Ishikawa (cell line): ENCODE measurements at regions not wholly inside any gene's neighbourhood (a gene's known extent, or its start where the extent isn't known, plus 50 kb on each side); places are given as distances from the start of the nearest gene placed in this dataset.

Experiments used
- CEBPB ChIP-seq: IDR thresholded peaks from 2 replicates; pipeline ENCODE4 v1.6.1; 2012
- CREB1 ChIP-seq: IDR thresholded peaks from 2 replicates; pipeline ENCODE4 v1.6.1; 2012; ENCODE audit warnings: low read depth
- EGR1 ChIP-seq: IDR thresholded peaks from 2 replicates; pipeline ENCODE4 v1.6.1; 2012
- EP300 ChIP-seq: IDR thresholded peaks from 2 replicates; pipeline ENCODE4 v1.6.1; 2012; ENCODE audit warnings: borderline replicate concordance
- FOXM1 ChIP-seq: IDR thresholded peaks from 2 replicates; pipeline ENCODE4 v1.6.1; 2012; ENCODE audit warnings: low read depth, borderline replicate concordance
- MAX ChIP-seq: IDR thresholded peaks from 2 replicates; pipeline ENCODE4 v1.6.1; 2012
- NFIC ChIP-seq: IDR thresholded peaks from 2 replicates; pipeline ENCODE4 v1.6.1; 2012
- RAD21 ChIP-seq: IDR thresholded peaks from 2 replicates; pipeline ENCODE4 v1.6.1; 2012; ENCODE audit warnings: low read depth
- REST ChIP-seq: IDR thresholded peaks from 2 replicates; pipeline ENCODE4 v1.6.1; 2012; ENCODE audit warnings: low read depth, mild to moderate bottlenecking
- TAF1 ChIP-seq: IDR thresholded peaks from 2 replicates; pipeline ENCODE4 v1.6.1; 2012; ENCODE audit warnings: low read depth, mild to moderate bottlenecking
- TCF12 ChIP-seq: IDR thresholded peaks from 2 replicates; pipeline ENCODE4 v1.6.1; 2012; ENCODE audit warnings: low read depth
- TEAD4 ChIP-seq: IDR thresholded peaks from 2 replicates; pipeline ENCODE4 v1.6.1; 2012
- USF1 ChIP-seq: IDR thresholded peaks from 2 replicates; pipeline ENCODE4 v1.6.1; 2012
- YY1 ChIP-seq: IDR thresholded peaks from 2 replicates; pipeline ENCODE4 v1.6.1; 2012; ENCODE audit warnings: low read depth
- ZBTB7A ChIP-seq: IDR thresholded peaks from 2 replicates; pipeline ENCODE4 v1.6.1; 2012; ENCODE audit warnings: low read depth

- TF ChIP-seq TCF12, result no peak
- no peak for TF ChIP-seq EGR1
- no peak for TF ChIP-seq FOXM1
- TF ChIP-seq TEAD4, result peak; percentile 47
These were observed 211.0 kb downstream of the KCNE4 start for GRCh38 chr2:223262946-223263345.

GRCh38 chr2:223264541-223265193 lies 212.7 kb downstream of the KCNE4 start:
- TF ChIP-seq ZBTB7A (no peak), EP300 (no peak), TCF12 (no peak), YY1 (no peak), FOXM1 (no peak), EGR1 (no peak), RAD21 (no peak), MAX (no peak), REST (no peak), USF1 (no peak), TEAD4 (no peak)

- TF ChIP-seq EGR1 (no peak), RAD21 (no peak), MAX (no peak), NFIC (no peak), TCF12 (no peak), CREB1 (no peak), ZBTB7A (no peak), FOXM1 (no peak), USF1 (no peak), CEBPB (no peak)
These were observed 215.4 kb downstream of the KCNE4 start for GRCh38 chr2:223267160-223267951.

- TF ChIP-seq YY1 (no peak), NFIC (no peak), CREB1 (no peak), TAF1 (no peak), TEAD4 (no peak), EP300 (no peak), RAD21 (no peak), TCF12 (no peak), REST (no peak), ZBTB7A (no peak), USF1 (no peak)
These were observed 217.4 kb downstream of the KCNE4 start for GRCh38 chr2:223269386-223269785.

- TF ChIP-seq EGR1 (no peak), MAX (no peak), REST (no peak), CREB1 (no peak), RAD21 (no peak), USF1 (no peak), TCF12 (no peak), ZBTB7A (no peak), EP300 (no peak), TAF1 (no peak), TEAD4 (no peak), YY1 (no peak), NFIC (no peak), FOXM1 (no peak), CEBPB (no peak)
These were observed 218.6 kb downstream of the KCNE4 start for GRCh38 chr2:223270548-223270947.
